ENCODE measurements at regions not wholly inside any gene's neighbourhood (a gene's known extent, or its start where the extent isn't known, plus 50 kb on each side); places are given as distances from the start of the nearest gene placed in this dataset.

DNA sequence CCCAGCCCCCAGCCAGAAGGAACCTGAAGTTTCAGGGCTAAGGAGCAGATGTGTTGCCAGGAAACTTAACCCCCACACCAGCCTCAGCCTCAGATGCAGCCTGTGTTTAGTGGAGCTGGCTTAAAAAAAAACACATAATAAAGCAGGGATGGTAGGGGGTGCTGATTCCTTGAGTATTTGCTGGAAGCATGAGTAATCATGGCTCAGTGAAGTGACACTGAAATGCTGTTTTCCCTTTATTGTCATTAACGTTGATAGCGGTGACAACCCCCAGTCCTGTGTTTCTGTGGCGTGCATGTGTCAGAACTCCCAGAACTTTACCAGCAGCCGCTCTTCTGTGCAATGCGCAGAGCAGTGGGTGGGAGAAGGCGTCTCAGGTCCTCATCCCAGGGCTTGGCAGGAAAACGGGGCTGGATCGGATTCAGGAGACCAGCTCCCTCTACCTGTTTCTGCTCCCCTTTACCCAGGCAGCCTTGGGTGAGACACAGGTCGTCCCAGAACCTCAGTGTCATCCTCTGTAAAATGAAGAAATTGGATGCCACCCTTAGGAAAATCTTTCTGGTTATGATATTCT, 1282.1 kb downstream of the TBC1D22A start:
- Histone ChIP-seq H3K27ac (no peak overlapping the region), H3K4me3 (no peak overlapping the region), H3K9me3 (peaks cover 0 to 4% (median 0%) of the 10 kb centered on the region in 8 donors), H3K4me1 (no peaks in the 10 kb centered on the region), H3K27me3 (replicated peaks in 1 of 7) (peaks cover 0 to 38% (median 0%) of the 10 kb centered on the region in 7 donors), H3K36me3 (no peaks in the 10 kb centered on the region)
- intact Hi-C loops (cut with DNase I; ENCODE audit: low total_unique reads), result no loop called here
- TF ChIP-seq POLR2AphosphoS5 (IDR thresholded peaks at IDR 0.05) (no peak), POLR2A (IDR thresholded peaks at IDR 0.05) (no peak)
- TF ChIP-seq, protein P1, sequence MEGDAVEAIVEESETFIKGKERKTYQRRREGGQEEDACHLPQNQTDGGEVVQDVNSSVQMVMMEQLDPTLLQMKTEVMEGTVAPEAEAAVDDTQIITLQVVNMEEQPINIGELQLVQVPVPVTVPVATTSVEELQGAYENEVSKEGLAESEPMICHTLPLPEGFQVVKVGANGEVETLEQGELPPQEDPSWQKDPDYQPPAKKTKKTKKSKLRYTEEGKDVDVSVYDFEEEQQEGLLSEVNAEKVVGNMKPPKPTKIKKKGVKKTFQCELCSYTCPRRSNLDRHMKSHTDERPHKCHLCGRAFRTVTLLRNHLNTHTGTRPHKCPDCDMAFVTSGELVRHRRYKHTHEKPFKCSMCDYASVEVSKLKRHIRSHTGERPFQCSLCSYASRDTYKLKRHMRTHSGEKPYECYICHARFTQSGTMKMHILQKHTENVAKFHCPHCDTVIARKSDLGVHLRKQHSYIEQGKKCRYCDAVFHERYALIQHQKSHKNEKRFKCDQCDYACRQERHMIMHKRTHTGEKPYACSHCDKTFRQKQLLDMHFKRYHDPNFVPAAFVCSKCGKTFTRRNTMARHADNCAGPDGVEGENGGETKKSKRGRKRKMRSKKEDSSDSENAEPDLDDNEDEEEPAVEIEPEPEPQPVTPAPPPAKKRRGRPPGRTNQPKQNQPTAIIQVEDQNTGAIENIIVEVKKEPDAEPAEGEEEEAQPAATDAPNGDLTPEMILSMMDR (IDR thresholded peaks at IDR 0.05 in 8 of 11, conservative IDR thresholded peaks at IDR 0.05 in 3 of 11), result no peak
- WGBS, 5 donors, result 54 to 76% (median 66%) methylated on average over 9 of the region's 9 CpGs
- no peak for DNase-seq

DNA sequence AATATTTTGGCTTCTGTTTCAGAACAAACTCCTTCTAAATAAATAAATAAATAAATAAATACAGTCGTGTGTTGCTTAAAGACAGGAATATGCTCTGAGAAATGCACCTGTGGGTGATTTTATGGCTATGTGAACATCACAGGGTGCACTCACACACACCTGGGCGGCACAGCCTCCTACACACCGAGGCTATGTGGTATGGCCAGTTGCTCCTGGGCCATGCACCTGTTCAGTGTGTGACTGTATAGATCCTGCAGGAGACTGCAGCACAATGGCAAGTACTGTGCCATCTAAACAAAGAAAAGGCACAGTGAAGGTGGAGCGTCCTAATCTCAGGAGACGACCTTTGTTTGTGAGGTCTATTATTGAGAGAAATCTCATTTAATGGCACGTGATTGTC, 1281.1 kb downstream of the TBC1D22A start:
- intact Hi-C loops (cut with DNase I; ENCODE audit: low total_unique reads), result no loop called here
- H3K27me3 ChIP-seq (replicated peaks in 1 of 7), result peaks cover 0 to 34% (median 0%) of the 10 kb centered on the region in 7 donors
- TF ChIP-seq POLR2AphosphoS5 (IDR thresholded peaks at IDR 0.05), result no peak
- TF ChIP-seq, protein P1 (IDR thresholded peaks at IDR 0.05 in 8 of 11, conservative IDR thresholded peaks at IDR 0.05 in 3 of 11), result no peak
- TF ChIP-seq POLR2A (IDR thresholded peaks at IDR 0.05), result no peak
- no peaks in the 10 kb centered on the region for H3K36me3 ChIP-seq
- no peak overlapping the region for H3K27ac ChIP-seq
- H3K4me1 ChIP-seq, result no peaks in the 10 kb centered on the region
- WGBS, 5 donors, result 79 to 88% (median 84%) methylated on average over 6 of the region's 6 CpGs
- peaks cover 0 to 7% (median 0%) of the 10 kb centered on the region in 8 donors for H3K9me3 ChIP-seq
- H3K4me3 ChIP-seq, result no peak overlapping the region
- no peak for DNase-seq

DNA sequence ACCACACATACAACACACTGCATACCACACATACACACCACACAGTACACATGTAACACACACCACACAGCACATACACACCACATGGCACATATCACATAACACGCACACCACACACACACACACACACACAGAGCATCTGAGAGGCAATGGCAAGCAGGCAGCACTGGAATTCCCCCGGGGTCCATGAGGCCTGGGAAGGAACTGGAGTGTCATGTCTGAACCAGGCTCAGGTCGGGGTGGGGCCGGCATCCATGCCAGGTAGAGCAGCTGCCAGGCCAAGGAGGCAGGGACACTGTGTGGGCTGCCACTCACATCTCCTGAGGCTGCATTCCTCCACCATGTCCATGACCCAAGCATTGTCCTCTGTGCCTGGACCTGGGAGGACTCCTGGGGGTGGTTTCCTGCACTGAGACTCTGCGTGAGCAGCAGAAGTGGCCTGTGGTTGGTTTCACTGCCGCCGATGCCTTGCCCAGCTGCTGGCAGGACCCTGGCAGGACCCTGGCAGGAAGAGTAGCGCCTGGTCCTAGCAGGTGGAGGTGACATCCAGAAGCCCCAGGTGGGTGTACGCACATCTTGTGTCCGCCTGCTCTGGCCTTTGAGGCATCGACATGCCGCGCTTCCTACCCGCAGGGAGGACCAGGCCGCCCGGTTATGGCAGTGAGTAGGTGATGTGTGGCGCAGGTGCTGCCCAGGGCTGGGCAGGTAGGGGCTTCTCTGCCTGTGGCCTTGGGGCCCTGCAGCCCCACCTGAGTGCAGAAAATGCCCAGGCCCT, 1280.4 kb downstream of the TBC1D22A start:
- Histone ChIP-seq H3K27me3 (replicated peaks in 1 of 7) (peaks cover 0 to 35% (median 0%) of the 10 kb centered on the region in 7 donors), H3K4me1 (no peaks in the 10 kb centered on the region), H3K27ac (no peak overlapping the region), H3K36me3 (no peaks in the 10 kb centered on the region), H3K9me3 (peaks cover 0 to 7% (median 0%) of the 10 kb centered on the region in 8 donors), H3K4me3 (no peak overlapping the region)
- WGBS, 5 donors, result 88 to 95% (median 92%) methylated on average over 12 to 17 of the region's 17 CpGs
- intact Hi-C loops (cut with DNase I; ENCODE audit: low total_unique reads), result no loop called here
- DNase-seq, result no peak
- TF ChIP-seq POLR2AphosphoS5 (IDR thresholded peaks at IDR 0.05) (no peak), POLR2A (IDR thresholded peaks at IDR 0.05) (no peak)
- TF ChIP-seq, protein P1 (IDR thresholded peaks at IDR 0.05 in 8 of 11, conservative IDR thresholded peaks at IDR 0.05 in 3 of 11), result no peak

DNA sequence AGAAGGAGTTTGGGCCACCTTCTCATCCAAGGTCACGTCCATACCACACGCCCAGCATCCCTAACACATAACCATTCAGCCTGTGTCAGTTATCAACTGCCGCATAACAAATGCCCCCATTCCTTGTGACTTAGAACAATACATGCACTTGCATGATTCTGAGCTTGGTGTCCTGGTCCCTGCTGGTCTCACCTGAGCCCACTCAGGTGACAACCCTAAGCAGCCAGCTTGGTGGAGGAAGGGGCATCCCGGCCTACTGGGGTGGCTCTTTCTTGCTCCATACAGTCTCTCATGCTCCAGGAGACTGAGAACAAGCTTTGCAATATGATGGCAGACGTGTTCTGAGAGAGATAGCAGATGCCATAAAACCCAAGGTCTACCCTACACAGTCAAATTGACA, 1276.9 kb downstream of the TBC1D22A start:
- DNase-seq, result no peak
- peaks cover 0 to 21% (median 0%) of the 10 kb centered on the region in 7 donors for H3K27me3 ChIP-seq (replicated peaks in 1 of 7)
- H3K27ac ChIP-seq, result no peak overlapping the region
- 89 to 96% (median 90%) methylated on average over 4 to 5 of the region's 5 CpGs for WGBS, 5 donors
- no peaks in the 10 kb centered on the region for H3K36me3 ChIP-seq
- H3K4me3 ChIP-seq, result no peak overlapping the region
- intact Hi-C loops (cut with DNase I; ENCODE audit: low total_unique reads), result no loop called here
- peaks cover 0 to 7% (median 0%) of the 10 kb centered on the region in 8 donors for H3K9me3 ChIP-seq
- TF ChIP-seq POLR2A (IDR thresholded peaks at IDR 0.05) (no peak), POLR2AphosphoS5 (IDR thresholded peaks at IDR 0.05) (no peak)
- TF ChIP-seq, protein P1 (IDR thresholded peaks at IDR 0.05 in 8 of 11, conservative IDR thresholded peaks at IDR 0.05 in 3 of 11), result no peak
- H3K4me1 ChIP-seq, result no peaks in the 10 kb centered on the region

Data from spleen (tissue), 11 donors.